Kidney epithelial cell (primary cell): ENCODE measurements at regions not wholly inside any gene's neighbourhood (a gene's known extent, or its start where the extent isn't known, plus 50 kb on each side); places are given as distances from the start of the nearest gene placed in this dataset.

Experiments used
- DNase-seq: peaks from one replicate; pipeline ENCODE4 v3.0.0-alpha.2; 2010; ENCODE audit warnings: low read depth
- H3K27me3 ChIP-seq: 2 replicates; pipeline ENCODE4 v1.6.0; 2011; ENCODE audit warnings: low read length; ENCODE audit not compliant: control insufficient read depth, insufficient read depth
- H3K36me3 ChIP-seq: 2 replicates; pipeline ENCODE4 v1.5.1; 2011; ENCODE audit warnings: low read length; ENCODE audit not compliant: control insufficient read depth, insufficient read depth
- H3K4me3 ChIP-seq: 2 replicates; pipeline ENCODE4 v1.5.1; 2011; ENCODE audit warnings: low read depth, mild to moderate bottlenecking, control low read depth, low read length
- TF ChIP-seq, protein P1 (sequence below): IDR thresholded peaks from 2 replicates; pipeline ENCODE4 v1.5.1; 2011; ENCODE audit warnings: mild to moderate bottlenecking, moderate library complexity, low read length, control low read depth, inconsistent platforms; ENCODE audit not compliant: insufficient read depth, poor library complexity, severe bottlenecking

- H3K36me3 ChIP-seq, result no peaks in the 10 kb centered on the region
- peak; percentile 80 for DNase-seq
- no peaks in the 10 kb centered on the region for H3K27me3 ChIP-seq
- TF ChIP-seq, protein P1, sequence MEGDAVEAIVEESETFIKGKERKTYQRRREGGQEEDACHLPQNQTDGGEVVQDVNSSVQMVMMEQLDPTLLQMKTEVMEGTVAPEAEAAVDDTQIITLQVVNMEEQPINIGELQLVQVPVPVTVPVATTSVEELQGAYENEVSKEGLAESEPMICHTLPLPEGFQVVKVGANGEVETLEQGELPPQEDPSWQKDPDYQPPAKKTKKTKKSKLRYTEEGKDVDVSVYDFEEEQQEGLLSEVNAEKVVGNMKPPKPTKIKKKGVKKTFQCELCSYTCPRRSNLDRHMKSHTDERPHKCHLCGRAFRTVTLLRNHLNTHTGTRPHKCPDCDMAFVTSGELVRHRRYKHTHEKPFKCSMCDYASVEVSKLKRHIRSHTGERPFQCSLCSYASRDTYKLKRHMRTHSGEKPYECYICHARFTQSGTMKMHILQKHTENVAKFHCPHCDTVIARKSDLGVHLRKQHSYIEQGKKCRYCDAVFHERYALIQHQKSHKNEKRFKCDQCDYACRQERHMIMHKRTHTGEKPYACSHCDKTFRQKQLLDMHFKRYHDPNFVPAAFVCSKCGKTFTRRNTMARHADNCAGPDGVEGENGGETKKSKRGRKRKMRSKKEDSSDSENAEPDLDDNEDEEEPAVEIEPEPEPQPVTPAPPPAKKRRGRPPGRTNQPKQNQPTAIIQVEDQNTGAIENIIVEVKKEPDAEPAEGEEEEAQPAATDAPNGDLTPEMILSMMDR, result no peak
- no peak overlapping the region for H3K4me3 ChIP-seq
Observed at GRCh38 chr12:74890237-74890599, 319.4 kb downstream of the KCNC2 start.

GRCh38 chr12:74891083-74891668 is 318.5 kb downstream of the KCNC2 start:
- no peak overlapping the region for H3K4me3 ChIP-seq
- TF ChIP-seq, protein P1, result no peak
- no peaks in the 10 kb centered on the region for H3K36me3 ChIP-seq
- no peaks in the 10 kb centered on the region for H3K27me3 ChIP-seq
- no peak for DNase-seq

DNA sequence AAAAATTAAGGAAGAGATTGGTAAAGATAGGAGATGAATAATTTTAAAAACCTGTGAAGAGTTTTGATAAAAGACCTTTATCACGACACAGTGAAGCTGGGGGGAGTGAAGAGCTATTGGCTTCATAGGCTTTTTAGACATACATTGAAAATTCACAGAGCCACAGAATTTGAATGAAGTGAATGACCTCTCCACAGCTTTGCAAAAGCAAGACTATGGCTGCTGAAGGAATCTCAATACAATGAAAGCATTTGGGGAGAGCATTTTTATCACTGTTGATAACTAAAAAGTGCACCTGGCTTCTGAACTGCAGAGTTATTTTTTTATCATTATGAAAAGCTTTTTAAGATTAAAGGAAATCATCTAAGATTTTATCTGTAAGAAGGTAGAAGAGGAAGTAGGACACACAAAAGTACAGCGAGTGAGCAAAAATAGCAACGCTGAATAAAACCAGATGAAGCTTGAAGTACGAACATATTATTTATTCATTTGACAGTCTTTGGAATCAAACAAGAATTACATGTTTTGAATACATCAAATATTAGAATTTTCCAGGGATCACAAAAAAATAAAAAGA is 317.5 kb downstream of the KCNC2 start:
- H3K4me3 ChIP-seq, result no peak overlapping the region
- no peaks in the 10 kb centered on the region for H3K36me3 ChIP-seq
- TF ChIP-seq, protein P1, result no peak
- no peaks in the 10 kb centered on the region for H3K27me3 ChIP-seq
- no peak for DNase-seq

- no peak overlapping the region for H3K4me3 ChIP-seq
- H3K36me3 ChIP-seq, result no peaks in the 10 kb centered on the region
- TF ChIP-seq, protein P1, result no peak
- H3K27me3 ChIP-seq, result no peaks in the 10 kb centered on the region
- peak; percentile 37 for DNase-seq
Observed at GRCh38 chr12:74896186-74896585, 313.5 kb downstream of the KCNC2 start.

GRCh38 chr12:74897425-74898211 is 312.0 kb downstream of the KCNC2 start:
- TF ChIP-seq, protein P1, result no peak
- H3K27me3 ChIP-seq, result no peaks in the 10 kb centered on the region
- H3K4me3 ChIP-seq, result no peak overlapping the region
- no peaks in the 10 kb centered on the region for H3K36me3 ChIP-seq
- no peak for DNase-seq
